Upper lobe of left lung (tissue), 6 donors: ENCODE measurements at regions not wholly inside any gene's neighbourhood (a gene's known extent, or its start where the extent isn't known, plus 50 kb on each side); places are given as distances from the start of the nearest gene placed in this dataset.

ENCODE experiments used
- ATAC-seq, 2 donors: fragments of 200-7000 bp; cut with Tn5 transposase; one replicate each; pipeline ENCODE4 v1.9.1; 2022; ENCODE audit warnings: mild to moderate bottlenecking in 2 of 2, moderate library complexity in 2 of 2; ENCODE audit not compliant: low FRiP score in 2 of 2
- DNase-seq, 2 donors: peaks; one replicate each; pipeline ENCODE4 v3.0.0-alpha.2; 2019 to 2020
- H3K27ac ChIP-seq, 4 donors: fragments of 200-600 bp; sonication (generic); one replicate each; pipeline ENCODE4 v1.5.1; 2016 to 2019
- H3K27me3 ChIP-seq, 4 donors: fragments of 200-600 bp; sonication (generic); one replicate each; pipeline ENCODE4 v1.5.1; 2017 to 2019
- H3K36me3 ChIP-seq, 4 donors: fragments of 200-600 bp; sonication (generic); one replicate each; pipeline ENCODE4 v1.5.1; 2016 to 2019
- H3K4me1 ChIP-seq, 4 donors: fragments of 200-600 bp; sonication (generic); one replicate each; pipeline ENCODE4 v1.5.1; 2018 to 2019
- H3K4me3 ChIP-seq, 4 donors: fragments of 200-600 bp; sonication (generic); one replicate each; pipeline ENCODE4 v1.5.1; 2017 to 2019; ENCODE audit warnings: mild to moderate bottlenecking in 2 of 4, moderate library complexity in 1 of 4
- H3K9me3 ChIP-seq, 4 donors: fragments of 200-600 bp; sonication (generic); one replicate each; pipeline ENCODE4 v1.5.1; 2018 to 2019
- EP300 ChIP-seq, 4 donors: sonication (generic); formaldehyde crosslinking; IDR thresholded peaks; one replicate each; pipeline ENCODE4 v1.5.1; 2017; ENCODE audit warnings: antibody characterized with exemption in 4 of 4, control low read depth in 2 of 4
- POLR2A ChIP-seq, 4 donors: fragments of 450-650 bp; IDR thresholded peaks; one replicate each; pipeline ENCODE4 v1.5.1; 2016 to 2017; ENCODE audit warnings: antibody characterized with exemption in 4 of 4, mild to moderate bottlenecking in 2 of 4
- POLR2AphosphoS5 ChIP-seq, 2 donors: sonication (generic); formaldehyde crosslinking; IDR thresholded peaks; one replicate each; pipeline ENCODE4 v1.5.1; 2017; ENCODE audit warnings: antibody characterized with exemption in 2 of 2
- WGBS, 2 donors: methylation state at CpG; one replicate each; pipeline ENCODE4 v1.1.5; 2017 to 2018; 5-methylcytosine and 5-hydroxymethylcytosine counted together
- TF ChIP-seq, protein P1 (sequence below), 6 experiments: fragments of 450-650 bp in 4 of 6; fragments of 200-600 bp in 2 of 6; sonication (generic) in 2 of 6; IDR thresholded peaks; one replicate each; pipeline ENCODE4 v1.5.1; 2016 to 2019; ENCODE audit warnings: antibody characterized with exemption in 6 of 6
- donor health status: DM: no; HTN: no; CAD: no; lungs with moderate emphysema.
- donor health status: DM: no; HTN: yes; CAD: no; lungs with severe emphysema.

DNA sequence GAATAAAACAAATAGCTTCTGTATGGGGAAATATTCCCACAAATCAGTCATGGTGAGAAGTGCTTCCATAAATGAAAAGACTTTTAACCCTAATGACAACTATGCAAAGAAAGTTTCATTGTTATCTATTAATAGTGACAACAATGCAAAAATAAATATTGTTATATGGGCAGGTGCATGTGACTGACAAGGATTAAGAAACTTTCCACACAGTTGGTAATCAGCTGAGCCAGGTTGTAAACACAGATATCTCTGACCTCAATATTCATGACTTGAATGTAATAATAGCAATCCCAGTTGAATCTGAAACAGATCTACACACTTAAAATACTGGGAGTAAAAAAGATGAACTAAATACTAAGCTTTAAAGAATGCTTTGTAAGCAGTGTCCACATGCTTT is 517.0 kb upstream of the SOX11 start:
- DNase-seq (no peak), ATAC-seq (no peak)
- TF ChIP-seq EP300 (IDR thresholded peaks at IDR 0.05): no peak
- TF ChIP-seq POLR2A (IDR thresholded peaks at IDR 0.05): no peak
- TF ChIP-seq, protein P1, sequence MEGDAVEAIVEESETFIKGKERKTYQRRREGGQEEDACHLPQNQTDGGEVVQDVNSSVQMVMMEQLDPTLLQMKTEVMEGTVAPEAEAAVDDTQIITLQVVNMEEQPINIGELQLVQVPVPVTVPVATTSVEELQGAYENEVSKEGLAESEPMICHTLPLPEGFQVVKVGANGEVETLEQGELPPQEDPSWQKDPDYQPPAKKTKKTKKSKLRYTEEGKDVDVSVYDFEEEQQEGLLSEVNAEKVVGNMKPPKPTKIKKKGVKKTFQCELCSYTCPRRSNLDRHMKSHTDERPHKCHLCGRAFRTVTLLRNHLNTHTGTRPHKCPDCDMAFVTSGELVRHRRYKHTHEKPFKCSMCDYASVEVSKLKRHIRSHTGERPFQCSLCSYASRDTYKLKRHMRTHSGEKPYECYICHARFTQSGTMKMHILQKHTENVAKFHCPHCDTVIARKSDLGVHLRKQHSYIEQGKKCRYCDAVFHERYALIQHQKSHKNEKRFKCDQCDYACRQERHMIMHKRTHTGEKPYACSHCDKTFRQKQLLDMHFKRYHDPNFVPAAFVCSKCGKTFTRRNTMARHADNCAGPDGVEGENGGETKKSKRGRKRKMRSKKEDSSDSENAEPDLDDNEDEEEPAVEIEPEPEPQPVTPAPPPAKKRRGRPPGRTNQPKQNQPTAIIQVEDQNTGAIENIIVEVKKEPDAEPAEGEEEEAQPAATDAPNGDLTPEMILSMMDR (IDR thresholded peaks at IDR 0.05): no peak
- TF ChIP-seq POLR2AphosphoS5 (IDR thresholded peaks at IDR 0.05): no peak
- H3K36me3 ChIP-seq: no peaks in the 10 kb centered on the region
- no peak overlapping the region for H3K27ac ChIP-seq
- H3K27me3 ChIP-seq: no peaks in the 10 kb centered on the region
- H3K4me3 ChIP-seq: no peak overlapping the region
- no peaks in the 10 kb centered on the region for H3K9me3 ChIP-seq
- H3K4me1 ChIP-seq: no peaks in the 10 kb centered on the region

DNA sequence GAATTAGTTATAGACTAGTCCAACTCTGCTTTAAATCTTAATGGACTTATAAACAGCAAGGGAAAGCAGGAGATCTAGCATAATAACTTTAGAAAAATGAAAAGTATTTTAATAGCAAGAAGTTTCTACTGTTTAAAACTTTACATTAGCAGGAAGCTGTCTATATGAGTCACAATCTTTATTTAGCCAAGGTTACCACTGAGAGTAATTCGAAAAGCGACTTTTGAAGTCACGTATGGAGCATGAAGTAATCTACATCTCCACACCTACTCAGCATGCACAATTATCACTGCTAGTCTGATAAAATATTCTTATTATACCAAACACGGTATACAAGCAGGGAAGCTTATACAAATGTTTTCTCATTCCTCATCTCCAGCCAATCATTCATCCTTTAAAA is 515.4 kb upstream of the SOX11 start:
- WGBS, 2 donors: 68 to 77% methylated on average over 4 of the region's 4 CpGs
- TF ChIP-seq EP300 (IDR thresholded peaks at IDR 0.05) (no peak), POLR2A (IDR thresholded peaks at IDR 0.05) (no peak), POLR2AphosphoS5 (IDR thresholded peaks at IDR 0.05) (no peak)
- TF ChIP-seq, protein P1 (IDR thresholded peaks at IDR 0.05): no peak

DNA sequence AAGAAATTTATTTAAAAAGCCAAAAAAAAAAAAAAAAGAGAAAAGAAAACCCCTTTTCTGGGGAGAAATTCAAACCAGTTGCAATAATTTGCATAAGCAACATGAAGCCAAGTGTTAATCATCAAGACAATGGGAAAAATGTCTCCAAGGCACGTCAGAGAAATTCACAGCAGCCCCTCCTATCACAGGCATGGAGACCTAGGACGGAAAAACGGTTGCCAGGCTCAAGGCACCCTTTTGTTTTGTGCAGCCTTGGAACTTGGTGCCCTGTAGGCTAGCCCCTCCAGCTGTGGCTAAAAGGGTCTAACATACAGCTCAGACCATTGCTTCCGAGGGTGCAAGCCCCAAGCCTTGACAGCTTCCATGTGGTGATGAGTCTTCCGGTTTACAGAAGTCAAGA is 509.2 kb upstream of the SOX11 start:
- Histone ChIP-seq H3K4me3 (no peak overlapping the region), H3K9me3 (no peaks in the 10 kb centered on the region), H3K36me3 (no peaks in the 10 kb centered on the region), H3K27ac (no peak overlapping the region), H3K4me1 (no peaks in the 10 kb centered on the region), H3K27me3 (no peaks in the 10 kb centered on the region)
- WGBS, 2 donors: 76 to 80% methylated on average over 5 of the region's 5 CpGs
- TF ChIP-seq, protein P1 (IDR thresholded peaks at IDR 0.05): no peak
- TF ChIP-seq POLR2AphosphoS5 (IDR thresholded peaks at IDR 0.05): no peak
- TF ChIP-seq EP300 (IDR thresholded peaks at IDR 0.05): no peak
- TF ChIP-seq POLR2A (IDR thresholded peaks at IDR 0.05): no peak
- ATAC-seq (no peak), DNase-seq (no peak)

More for the DNA sequence above, 515.4 kb upstream of the SOX11 start:
- no peak for ATAC-seq
- Histone ChIP-seq H3K4me1 (no peaks in the 10 kb centered on the region), H3K4me3 (no peak overlapping the region), H3K36me3 (no peaks in the 10 kb centered on the region), H3K27ac (no peak overlapping the region), H3K9me3 (no peaks in the 10 kb centered on the region), H3K27me3 (no peaks in the 10 kb centered on the region)
- no peak for DNase-seq

DNA sequence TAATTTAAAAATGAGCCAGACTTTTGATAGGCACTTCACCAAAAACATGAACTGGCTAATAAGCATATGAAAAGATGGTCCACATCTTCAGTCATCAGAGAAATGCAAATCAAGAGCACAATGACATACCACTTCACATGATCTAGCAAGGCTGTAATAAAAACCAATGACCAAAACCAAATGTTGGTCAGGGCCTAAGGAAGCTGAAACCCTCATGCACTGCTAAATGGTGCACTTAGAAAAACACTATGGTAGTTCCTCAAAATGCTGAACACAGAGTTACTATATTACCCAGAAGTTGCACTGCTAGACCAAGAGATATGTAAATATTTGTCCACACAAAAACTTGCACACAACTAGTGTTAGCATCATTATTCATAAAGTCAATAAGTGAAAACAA is 504.9 kb upstream of the SOX11 start:
- Histone ChIP-seq H3K4me3 (no peak overlapping the region), H3K4me1 (no peaks in the 10 kb centered on the region), H3K27ac (no peak overlapping the region), H3K36me3 (no peaks in the 10 kb centered on the region), H3K27me3 (no peaks in the 10 kb centered on the region), H3K9me3 (no peaks in the 10 kb centered on the region)
- DNase-seq (no peak), ATAC-seq (no peak)
- no peak for TF ChIP-seq POLR2AphosphoS5 (IDR thresholded peaks at IDR 0.05)
- no peak for TF ChIP-seq POLR2A (IDR thresholded peaks at IDR 0.05)
- no peak for TF ChIP-seq EP300 (IDR thresholded peaks at IDR 0.05)
- TF ChIP-seq, protein P1 (IDR thresholded peaks at IDR 0.05): no peak

DNA sequence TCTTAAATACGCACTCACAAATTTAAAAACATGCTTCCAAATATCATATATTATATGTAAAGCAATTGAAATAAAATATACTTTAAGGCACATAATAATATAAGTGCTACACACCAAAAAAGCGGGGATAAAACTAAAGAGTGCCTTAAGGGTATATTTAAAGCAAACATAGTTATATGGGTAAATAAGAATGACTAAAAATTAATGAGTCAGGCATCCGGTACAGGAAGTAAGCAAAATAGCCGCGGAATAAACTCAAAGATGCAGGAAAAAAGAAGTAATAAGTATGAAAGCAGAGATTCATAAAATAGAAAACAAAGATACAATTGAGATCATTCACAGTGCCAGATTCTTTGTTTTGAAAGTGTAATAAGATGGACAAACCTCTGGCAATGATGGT is 503.5 kb upstream of the SOX11 start:
- Histone ChIP-seq H3K27me3 (no peaks in the 10 kb centered on the region), H3K36me3 (no peaks in the 10 kb centered on the region), H3K4me1 (no peaks in the 10 kb centered on the region), H3K27ac (no peak overlapping the region), H3K9me3 (no peaks in the 10 kb centered on the region), H3K4me3 (no peak overlapping the region)
- ATAC-seq (no peak), DNase-seq (no peak)
- TF ChIP-seq, protein P1 (IDR thresholded peaks at IDR 0.05): no peak
- TF ChIP-seq POLR2A (IDR thresholded peaks at IDR 0.05) (no peak), POLR2AphosphoS5 (IDR thresholded peaks at IDR 0.05) (no peak), EP300 (IDR thresholded peaks at IDR 0.05) (no peak)
- 57 to 69% methylated on average over 5 of the region's 5 CpGs for WGBS, 2 donors
